ENCODE measurements at regions not wholly inside any gene's neighbourhood (a gene's known extent, or its start where the extent isn't known, plus 50 kb on each side); places are given as distances from the start of the nearest gene placed in this dataset.

DNA sequence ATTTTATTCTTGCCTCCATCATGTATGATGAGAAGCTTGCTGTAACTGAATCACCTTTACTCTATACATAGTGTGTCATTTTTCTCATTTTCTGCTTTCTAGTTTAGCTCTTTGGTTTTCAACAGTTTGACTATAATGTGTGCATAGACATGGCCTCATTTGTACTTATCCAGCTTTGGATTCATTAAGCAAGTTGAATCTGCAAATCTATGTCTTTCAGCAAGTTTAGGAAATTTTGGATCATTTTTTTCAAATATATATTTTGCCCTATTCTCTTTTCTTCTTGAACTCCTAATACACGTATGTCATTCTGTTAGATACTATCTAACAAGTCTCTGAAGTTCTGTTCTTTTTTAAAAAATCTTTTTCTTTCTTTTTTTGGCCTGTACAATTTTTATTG lies 57.8 kb downstream of the PRLHR start:
- DNase-seq, result no peak

DNA sequence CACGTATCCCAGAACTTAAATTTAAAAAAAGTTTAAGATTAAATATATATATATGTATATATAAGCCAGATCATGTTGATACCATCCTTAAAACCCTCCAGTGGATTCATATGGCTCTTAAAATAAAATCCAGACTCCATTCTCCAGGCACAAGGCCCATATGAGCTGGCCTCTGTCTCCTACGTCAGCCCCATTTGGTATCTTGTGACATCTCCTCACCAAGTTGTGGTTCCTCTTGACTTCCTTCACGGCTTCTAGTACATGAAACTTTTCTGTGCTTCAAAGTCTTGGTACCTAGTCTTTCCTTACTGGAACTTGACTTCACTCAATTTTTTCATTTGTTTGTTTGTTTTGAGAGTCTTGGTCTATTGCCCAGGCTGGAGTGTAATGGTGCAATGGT lies 61.3 kb downstream of the PRLHR start:
- DNase-seq, result no peak

DNA sequence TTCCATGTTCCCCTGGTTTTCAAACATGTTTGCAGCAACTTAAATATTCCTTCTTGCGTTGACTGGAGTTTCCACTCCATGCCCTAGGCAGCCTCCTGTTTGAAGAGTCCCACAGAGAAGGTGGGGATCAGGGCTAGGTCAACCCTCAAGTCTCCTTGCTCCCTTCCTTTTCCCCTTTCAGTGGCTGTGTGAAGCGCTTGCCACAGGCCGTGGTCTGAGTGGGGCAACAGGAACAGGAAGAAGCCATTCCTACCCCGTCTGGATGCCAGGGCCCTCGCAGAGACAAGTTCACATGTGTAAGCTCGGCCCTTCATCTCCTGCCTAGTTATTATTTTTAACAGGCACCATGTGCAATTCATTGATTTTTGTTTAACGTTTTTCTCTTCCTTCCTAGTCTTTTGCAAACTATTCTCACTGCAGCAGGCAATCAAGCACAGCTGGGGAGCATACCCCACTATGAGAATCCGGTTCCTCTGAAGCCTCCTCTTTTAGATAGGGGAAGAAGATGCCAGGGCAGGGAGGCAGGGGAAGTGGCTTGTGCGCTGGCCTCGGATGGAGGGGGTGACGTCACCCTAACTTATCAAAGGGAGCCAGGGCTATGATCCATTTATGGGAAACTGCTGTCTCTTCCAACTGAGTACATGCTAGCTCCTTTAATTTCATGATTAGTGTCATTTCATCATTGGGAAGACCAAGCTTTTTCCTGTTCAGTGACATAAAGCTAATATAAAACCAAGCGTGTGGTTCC lies 64.2 kb downstream of the PRLHR start:
- no peak for DNase-seq

DNA sequence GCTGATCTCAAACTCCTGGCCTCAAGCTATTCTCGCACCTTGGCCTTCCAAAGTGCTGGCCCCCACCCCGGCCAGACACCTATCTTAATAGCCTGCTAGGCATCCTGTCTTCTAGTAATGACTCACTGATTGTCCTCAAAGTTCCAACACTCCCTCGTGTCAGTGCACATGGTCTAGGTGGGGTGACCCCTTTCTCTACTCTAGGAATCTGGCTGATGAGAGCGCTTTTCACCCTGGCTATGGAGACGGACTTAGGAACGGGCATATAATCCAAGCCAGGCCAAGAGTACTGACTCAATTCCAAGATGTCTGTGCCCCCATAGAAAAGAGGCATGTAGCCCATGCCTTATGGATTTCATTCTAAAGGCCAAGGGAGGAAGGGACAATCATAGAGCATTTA lies 67.0 kb downstream of the PRLHR start:
- no peak for DNase-seq

DNA sequence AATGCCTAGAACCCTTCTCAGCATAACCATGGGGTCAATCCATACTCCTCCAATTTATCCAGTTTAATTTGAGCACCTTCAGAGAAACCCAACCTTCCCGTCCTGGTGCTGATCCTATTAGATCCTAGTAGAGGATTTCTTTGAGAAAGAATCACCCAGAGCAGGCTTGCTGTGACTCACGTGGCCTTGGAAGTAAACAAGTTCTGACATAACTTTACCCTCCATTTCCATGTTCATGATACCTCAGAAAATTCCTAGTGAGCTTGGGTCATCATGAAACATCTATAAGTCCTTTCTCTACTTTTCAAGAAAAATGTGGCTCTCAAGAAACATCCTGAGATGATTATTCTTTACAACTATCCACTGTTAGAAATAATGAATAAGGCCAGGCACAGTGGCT lies 71.7 kb downstream of the PRLHR start:
- DNase-seq, result no peak

DNA sequence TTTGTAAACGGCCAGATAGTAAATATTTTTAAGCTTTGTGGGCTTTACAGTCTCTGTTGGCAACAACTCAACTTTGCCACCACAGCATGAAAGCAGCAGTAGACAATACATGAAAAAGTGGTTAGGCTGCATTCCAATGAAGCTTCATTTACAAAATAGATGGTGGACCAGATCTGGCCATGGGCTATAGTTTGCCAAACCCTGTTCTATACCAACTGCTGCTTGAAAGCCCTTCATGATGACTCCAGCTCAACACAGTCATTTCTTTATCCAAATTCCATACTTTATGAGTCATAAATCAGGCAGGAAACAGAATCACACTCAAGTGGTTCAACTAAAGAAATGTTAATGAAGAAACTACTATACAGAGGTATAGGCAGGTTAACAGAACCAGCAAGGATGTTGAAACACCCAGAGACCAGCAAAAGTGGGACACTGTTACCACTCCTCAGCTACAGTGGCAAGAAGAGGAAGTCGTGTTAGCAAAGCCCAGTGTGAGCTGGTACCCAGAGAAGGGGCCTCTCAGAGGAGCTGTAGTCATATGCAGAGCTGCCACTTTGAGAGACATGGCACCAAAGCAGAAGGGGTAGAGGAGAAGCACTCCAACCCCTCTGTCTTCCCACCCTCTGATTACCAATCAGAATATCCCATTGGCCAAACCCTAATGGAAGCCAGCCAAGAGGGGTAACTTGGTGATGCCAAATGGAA lies 72.5 kb downstream of the PRLHR start:
- no peak for DNase-seq

DNA sequence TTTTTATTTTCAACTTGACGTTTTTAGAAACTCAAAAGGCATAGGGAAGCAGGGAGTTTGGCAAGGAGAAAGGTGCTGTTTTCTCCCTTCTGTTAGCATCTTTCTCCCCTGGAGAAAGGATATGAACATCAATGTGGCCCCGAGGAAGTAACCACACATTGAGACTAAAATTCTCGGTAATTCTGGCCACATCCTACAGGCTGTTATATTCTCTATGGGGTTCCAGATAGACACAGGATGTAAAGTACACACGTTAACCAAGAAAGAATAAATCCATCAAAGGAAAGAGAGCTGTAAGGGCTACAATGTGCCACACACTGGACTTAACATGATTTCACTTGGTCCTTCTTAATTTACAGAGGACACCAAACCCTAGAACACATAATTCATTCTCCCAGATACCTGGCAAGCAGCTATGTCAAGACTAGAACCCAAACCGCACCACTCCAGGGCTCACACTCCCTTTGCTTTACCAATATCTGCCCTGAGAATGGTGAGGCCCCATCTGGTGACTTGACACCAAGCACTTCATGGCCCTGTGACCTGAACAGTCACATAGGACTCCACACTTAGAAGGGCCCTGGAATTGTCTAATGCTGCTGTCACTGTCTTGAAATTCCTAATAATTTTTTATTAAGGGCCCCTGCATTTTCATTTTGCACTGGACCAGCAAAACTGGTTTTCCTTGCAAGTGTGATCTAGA lies 73.9 kb downstream of the PRLHR start:
- DNase-seq, result no peak

DNA sequence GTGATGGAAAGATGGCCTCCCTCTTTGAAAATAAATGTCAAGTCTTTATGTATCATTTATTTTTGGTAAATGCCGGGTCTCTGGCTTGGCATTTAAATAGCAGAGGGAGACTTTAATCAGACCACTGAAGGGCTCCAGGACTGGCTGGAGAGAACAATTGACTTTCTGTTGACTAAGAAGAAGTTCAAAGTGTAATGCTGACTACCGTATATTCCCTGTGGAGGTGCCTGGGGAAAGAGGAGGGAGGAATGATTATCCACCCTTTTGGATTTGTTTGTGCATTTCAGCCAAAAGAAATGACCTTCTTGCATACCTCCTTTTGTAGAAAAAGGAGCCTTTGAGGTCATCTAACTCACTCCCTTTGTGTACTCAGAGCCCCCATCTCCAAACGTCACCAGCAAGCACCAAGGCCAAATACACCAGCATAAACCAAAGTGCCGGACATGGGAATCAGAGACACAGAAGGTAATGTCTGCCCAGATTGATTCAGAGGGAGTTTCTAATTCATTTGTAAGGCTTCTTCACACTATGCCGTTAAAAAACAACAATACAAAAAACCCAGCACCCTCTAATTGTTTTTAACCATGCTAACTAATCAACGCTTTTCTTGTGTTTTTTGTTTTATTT lies 75.2 kb downstream of the PRLHR start:
- DNase-seq, result no peak

DNA sequence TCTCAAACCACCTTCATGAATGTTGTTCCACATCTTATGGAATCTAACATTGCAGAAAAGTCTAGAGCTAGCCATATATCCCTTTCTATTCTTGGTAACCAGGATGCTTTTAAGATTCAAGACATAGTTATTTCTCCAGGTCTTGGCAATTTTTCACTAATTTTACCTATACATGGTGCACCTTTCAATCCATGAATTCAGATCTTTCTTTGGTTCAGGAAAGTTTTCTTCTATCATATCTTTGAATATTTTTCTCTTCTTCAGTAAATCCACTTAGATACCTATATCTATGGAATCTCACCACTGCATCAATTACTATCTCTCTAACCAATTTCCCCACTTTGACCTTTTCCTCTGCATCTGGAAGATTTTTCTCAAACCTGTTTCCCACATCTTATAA lies 77.4 kb downstream of the PRLHR start:
- no peak for DNase-seq

DNA sequence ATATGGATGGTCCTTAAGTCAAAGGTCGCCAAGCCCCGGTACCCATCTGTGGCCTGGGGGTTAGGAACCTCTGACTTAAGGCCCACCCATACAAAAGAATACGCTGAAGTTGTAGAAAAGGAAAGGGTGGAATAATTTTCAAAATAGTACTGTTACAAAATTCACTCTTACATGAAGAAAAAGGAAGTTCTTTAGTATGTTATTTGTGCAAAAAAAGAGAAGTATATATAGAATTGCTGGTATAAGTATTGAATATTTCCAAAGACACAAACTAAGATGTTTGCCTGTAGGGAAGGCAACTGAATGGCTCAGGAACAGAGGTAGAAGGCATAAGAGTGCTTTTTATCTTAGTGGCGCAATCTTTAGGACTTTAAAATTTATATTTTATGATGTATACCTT lies 78.7 kb downstream of the PRLHR start:
- no peak for DNase-seq

DNA sequence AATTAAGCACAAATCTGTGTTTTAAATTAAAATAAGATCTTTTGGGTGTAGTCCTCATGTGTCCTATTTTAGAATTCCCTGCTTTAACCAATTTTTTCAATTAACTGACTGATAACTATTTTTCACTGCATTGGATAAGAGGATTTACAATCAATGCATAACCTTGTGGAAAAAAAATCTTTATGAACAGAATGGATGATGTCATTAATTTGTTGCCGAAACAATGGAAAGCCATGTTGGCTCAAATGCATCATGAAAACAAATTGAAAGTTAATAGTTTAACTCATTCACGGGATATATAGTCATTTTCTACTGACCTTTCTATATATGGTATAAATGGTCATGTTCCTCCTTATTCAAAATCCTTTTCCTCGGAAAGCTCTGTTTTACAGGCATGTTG lies 82.3 kb downstream of the PRLHR start:
- no peak for DNase-seq

DNA sequence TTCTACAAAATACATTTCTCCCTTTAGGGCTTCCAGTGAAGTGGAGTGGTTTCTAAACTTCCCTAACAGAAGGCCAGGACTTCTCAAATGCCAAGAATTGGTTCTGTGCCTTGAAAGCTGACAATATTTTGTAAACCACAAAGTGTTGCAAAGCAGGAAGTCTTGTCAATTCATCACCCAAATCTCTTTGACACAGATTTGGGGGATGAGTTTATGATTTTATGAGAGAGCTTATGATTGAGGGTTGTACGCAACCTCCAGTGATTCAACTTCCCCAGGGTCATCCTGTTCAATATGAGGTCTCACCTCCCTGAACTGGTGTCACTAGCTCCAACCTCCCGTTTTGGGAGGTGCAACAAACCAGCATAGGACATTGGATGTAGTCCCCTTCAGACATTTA lies 83.7 kb downstream of the PRLHR start:
- DNase-seq, result no peak

DNA sequence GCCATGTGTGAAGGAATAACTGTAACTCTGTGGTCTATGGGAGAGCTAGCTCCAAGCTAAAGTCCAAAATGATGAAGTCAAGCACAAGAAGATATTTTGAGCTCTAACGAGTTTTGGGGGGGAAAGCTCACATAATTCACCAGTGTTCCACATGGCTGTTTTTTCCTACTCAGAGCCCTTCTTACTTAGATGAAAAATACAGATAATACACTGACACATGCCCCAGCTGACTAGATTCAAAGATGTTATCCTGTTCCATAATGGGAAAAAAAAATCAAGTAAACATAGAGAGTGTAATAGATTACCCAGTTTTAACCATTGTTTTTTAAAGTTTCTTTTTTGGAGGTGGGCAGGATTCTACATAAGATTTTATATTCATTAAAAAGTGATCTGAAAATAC lies 86.6 kb downstream of the PRLHR start:
- DNase-seq, result no peak

DNA sequence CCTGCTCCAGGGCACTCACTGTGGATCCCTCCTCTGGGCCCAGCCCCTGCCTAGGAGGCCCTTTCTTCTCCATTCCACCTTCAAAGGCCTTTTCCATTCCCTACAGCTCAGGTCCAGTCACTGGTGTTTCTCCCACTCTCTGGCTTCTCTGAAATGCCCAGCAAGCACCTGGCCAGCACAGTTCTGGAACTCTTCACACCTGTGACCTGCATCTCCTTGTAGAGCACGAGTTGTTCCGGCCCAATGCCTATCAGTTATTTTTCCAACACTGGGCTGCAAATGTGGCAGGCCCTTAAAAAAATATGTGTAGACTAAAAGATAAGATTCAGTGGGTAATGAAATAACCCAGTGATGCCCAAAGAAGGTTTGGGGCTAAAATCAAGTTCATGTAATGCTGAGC lies 87.1 kb downstream of the PRLHR start:
- DNase-seq, result no peak

DNA sequence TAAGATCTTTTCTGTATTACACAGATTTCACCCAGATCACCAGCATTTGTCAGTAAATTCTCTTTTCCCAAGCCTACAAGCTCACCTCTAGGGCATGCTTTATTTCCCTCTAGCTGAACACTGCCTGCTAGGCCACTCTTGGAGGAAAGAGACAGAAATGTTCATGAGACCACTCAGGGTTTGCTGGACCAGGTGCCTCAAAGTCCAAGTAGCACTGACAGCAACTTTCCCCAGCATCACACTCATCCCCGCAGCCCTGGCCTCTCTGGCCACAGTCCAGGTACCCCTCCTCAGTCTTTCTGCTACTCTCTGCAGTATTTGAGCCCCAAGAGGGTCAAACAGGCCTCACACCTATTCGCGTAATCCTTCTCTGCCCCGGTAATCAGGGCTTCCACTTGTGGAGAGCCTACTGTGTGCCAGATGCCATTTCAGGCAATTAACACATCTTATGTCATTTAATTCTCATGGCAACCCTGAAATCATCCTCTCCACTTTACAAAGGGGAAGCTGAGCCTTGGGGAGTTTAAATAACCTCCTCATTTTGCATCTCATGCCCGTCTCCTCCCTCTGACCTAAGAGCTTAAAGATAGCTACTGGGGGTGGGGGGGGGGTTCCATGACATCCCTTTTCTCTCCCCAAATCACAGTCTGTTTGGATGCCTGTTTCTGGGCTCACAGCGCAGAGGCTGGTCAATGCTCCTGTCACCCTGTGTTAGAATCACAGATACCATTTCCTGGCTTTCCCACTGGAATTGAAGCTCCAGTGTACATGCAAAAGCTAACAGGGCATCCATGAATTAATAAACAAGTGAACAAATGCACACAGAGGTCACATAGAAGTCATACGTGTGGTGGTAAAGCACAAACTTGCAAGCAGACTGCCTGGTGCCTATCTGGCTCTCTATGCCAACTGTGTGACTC lies 88.5 kb downstream of the PRLHR start:
- DNase-seq, result no peak

DNA sequence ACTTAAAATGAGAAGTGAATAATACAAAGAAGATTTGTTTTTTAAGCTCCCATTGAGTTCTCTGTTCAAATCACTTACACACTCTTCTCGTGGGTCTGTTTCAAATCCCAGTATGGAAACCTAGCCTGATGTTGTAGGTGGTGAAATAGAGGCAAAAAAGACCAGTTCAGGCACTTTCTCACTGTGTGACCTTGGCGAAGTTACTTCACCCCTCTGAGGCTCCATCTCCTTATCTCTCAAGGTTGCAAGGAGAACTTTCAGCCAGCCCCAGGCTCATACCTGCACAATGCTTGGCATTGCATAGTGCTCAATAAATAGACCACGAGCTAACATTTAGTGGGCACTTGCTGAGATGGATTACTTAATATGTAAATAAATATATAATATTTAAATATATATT lies 90.1 kb downstream of the PRLHR start:
- no peak for DNase-seq

DNA sequence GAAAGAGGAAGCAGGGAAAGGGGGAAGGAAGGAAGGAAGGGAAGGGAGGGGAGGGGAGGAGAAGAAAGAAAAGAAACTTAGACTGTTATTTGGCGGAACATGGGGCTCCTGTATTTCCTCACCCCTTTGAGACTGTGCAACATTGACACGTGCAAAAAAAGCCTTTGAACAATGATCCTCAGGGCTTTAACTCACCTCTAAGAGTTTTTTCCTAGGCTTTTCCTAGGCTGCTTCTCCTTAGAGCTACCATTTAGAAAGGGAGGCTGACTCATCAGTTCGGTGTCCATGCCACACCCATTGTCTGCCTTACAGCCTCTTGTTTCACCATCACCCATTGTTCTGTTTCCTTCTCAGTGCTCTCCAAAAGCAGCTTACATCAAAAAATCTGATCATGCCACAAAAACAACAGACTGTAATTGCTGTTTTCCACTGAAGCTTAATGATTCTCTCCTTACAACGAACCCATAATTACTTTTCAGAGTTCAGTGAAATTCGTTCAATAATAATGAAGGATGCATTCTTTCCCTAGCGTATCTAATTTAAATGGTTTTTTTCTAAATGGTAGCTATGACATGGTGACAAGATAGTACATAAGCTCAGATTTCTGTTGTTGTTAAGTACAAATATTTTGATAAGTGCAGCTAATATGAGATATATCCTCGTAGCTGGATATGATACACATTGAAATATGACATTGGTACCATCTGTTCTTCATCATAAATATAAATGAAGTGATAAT lies 90.8 kb downstream of the PRLHR start:
- no peak for DNase-seq

DNA sequence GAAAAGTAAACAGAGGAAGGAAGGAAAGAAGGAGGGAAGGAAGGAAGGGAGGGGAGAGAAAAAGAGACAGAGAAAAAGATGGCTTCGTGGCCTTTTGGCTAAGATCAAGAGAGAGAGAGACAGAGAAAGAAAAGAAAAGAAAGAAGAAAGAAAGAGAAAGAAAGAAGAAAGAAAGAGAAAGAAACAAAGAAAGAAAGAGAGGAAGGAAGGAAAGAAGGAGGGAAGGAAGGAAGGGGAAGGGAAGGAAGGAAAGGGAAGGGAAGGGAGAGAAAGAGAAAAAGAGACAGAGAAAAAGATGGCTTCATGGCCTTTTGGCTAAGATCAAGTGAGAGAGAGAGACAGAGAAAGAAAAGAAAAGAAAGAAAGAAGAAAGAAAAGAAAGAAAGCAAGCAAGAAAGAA lies 91.4 kb downstream of the PRLHR start:
- DNase-seq, result no peak

DNA sequence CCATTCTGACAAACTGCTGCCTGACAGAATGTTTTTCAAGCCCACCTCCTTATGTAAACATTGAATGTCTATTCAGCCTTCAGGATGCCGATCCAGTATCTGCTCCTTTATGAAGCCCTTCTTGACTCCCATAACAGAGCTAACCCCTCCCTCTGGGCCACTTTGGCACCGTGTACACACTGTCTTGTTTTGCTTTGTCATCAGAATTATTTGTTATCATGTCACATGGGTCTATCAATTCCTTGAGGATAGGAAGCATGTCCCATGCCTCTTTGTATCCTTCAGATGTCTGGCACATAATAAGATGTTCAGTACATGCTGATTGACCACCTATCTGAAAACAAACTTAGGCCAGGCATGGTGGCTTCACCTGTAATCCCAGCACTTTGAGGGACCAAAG lies 92.3 kb downstream of the PRLHR start:
- DNase-seq, result no peak

DNA sequence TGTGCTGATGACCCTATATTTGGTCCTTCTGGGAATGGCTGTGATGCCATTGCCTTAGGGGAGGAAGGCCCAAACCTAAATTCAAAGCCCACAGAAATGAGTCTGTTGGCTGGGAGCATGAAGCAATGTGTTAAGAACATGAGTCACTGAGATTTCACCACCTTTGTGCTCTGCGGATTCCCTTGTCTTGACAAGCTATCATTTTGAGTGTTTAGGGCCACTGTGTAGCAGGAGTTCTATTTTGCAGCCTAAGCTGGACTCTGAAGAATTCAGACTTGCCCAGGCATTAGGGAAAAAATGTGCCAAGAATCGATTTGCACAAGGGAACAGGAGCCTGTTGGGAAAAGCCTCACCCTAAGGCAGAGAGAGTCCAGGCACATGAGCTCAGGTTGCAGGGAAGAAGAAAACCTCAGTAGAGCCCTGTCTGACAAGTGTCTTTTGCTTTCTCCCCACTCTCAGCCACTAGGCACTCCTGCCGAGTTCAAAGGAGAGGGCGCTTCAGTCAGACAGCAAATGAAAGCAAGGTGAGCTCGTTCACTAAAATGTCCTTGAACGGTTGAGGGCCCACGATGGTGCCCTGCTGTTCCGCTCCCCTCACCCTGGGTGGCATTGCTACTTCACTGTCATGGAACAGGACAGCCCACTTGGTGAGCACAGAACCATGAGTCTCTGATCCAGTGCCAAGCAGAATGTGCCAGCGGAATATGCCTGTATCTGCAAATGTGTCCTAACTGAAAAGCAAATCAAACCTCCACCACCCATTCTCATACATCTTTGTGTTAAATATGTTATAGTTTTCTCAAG lies 93.6 kb downstream of the PRLHR start:
- no peak for DNase-seq

DNA sequence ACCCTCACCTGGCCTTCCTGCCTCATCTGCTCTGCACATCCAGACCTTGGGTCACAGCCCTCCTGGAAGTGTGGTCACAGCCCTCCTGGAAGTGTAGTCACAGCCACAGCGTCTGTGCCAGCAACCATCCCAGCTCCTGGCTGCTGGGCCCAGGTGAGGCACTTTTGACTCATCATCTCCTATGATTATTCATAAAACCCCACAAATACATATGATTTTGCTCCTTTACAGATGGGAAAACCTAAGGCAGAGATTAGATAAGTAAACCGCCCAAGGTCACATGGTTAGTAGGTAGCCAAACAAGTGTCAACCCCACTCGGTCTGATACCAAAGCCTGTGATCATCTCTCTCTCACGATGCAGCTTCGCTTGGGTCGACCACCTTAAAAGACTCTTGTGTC lies 94.3 kb downstream of the PRLHR start:
- DNase-seq, result no peak
